GM18517 (cell line): ENCODE measurements at regions not wholly inside any gene's neighbourhood (a gene's known extent, or its start where the extent isn't known, plus 50 kb on each side); places are given as distances from the start of the nearest gene placed in this dataset.
A peak's percentile ranks its signal among the peaks of the same experiment; 100 is the strongest.

Experiments
- ATAC-seq: cut with Tn5 transposase; IDR thresholded peaks from one replicate; pipeline ENCODE4 v1.9.1; 2021; ENCODE audit warnings: mild to moderate bottlenecking, moderate library complexity; ENCODE audit not compliant: unreplicated experiment

- no peak for ATAC-seq
Observed at GRCh38 chr12:77630790-77631445, 199.8 kb upstream of the NAV3 start.

- ATAC-seq: no peak
Observed at GRCh38 chr12:77630344-77630743, 200.3 kb upstream of the NAV3 start.

GRCh38 chr12:77629141-77629540, 201.6 kb upstream of the NAV3 start:
- ATAC-seq: no peak

- ATAC-seq: no peak
Observed at GRCh38 chr12:77625441-77625840, 205.3 kb upstream of the NAV3 start.

- ATAC-seq: no peak
Observed at GRCh38 chr12:77619425-77619824, 211.3 kb upstream of the NAV3 start.

GRCh38 chr12:77617818-77618217, 212.9 kb upstream of the NAV3 start:
- no peak for ATAC-seq

- no peak for ATAC-seq
Observed at GRCh38 chr12:77615332-77615731, 215.4 kb upstream of the NAV3 start.

- no peak for ATAC-seq
Observed at GRCh38 chr12:77613411-77613810, 217.3 kb upstream of the NAV3 start.

GRCh38 chr12:77610446-77610845, 220.2 kb upstream of the NAV3 start:
- no peak for ATAC-seq

GRCh38 chr12:77609016-77609415, 221.7 kb upstream of the NAV3 start:
- no peak for ATAC-seq

- ATAC-seq: no peak
Observed at GRCh38 chr12:77608271-77608824, 222.3 kb upstream of the NAV3 start.

GRCh38 chr12:77606348-77606747, 224.3 kb upstream of the NAV3 start:
- ATAC-seq: no peak

- no peak for ATAC-seq
Observed at GRCh38 chr12:77603946-77604345, 226.7 kb upstream of the NAV3 start.

GRCh38 chr12:77601069-77601468, 229.6 kb upstream of the NAV3 start:
- ATAC-seq: no peak

- ATAC-seq: peak; percentile 7
Observed at GRCh38 chr12:77600468-77600843, 230.2 kb upstream of the NAV3 start.

GRCh38 chr12:77599782-77600467, 230.8 kb upstream of the NAV3 start:
- ATAC-seq: peak; percentile 83

GRCh38 chr12:77594366-77594765, 236.3 kb upstream of the NAV3 start:
- no peak for ATAC-seq

GRCh38 chr12:77592836-77593235, 237.9 kb upstream of the NAV3 start:
- ATAC-seq: no peak

- ATAC-seq: no peak
Observed at GRCh38 chr12:77591959-77592743, 238.5 kb upstream of the NAV3 start.

GRCh38 chr12:77590306-77590705, 240.4 kb upstream of the NAV3 start:
- ATAC-seq: no peak

GRCh38 chr12:77584860-77585259, 245.8 kb upstream of the NAV3 start:
- no peak for ATAC-seq
